RWPE1 (cell line): ENCODE measurements at regions not wholly inside any gene's neighbourhood (a gene's known extent, or its start where the extent isn't known, plus 50 kb on each side); places are given as distances from the start of the nearest gene placed in this dataset.
A peak's percentile ranks its signal among the peaks of the same experiment; 100 is the strongest.

Experiments used
- CTCF ChIA-PET: fragments of 350-600 bp; sonication (Branson Sonifier 250); formaldehyde crosslinking; extraction: SDS; loops from one replicate; lab custom pipeline; 2021; lab: Yijun Ruan, JAX
- POLR2A ChIA-PET: fragments of 400-600 bp; formaldehyde crosslinking; extraction: SDS; loops from one replicate; lab custom pipeline; 2020; ENCODE audit warnings: antibody characterized with exemption; ENCODE audit not compliant: low non-redundant PET; lab: Yijun Ruan, JAX
- DNase-seq: peaks from one replicate; pipeline ENCODE4 v3.0.0; 2012; ENCODE audit warnings: low spot score
- H3K27ac ChIP-seq: fragments of 450-650 bp; 2 replicates; pipeline ENCODE4 v1.5.1; 2017
- TF ChIP-seq, protein P1 (sequence below): fragments of 450-650 bp; conservative IDR thresholded peaks from 2 replicates; pipeline ENCODE4 v1.5.1; 2017; ENCODE audit warnings: low read depth, mild to moderate bottlenecking

DNA sequence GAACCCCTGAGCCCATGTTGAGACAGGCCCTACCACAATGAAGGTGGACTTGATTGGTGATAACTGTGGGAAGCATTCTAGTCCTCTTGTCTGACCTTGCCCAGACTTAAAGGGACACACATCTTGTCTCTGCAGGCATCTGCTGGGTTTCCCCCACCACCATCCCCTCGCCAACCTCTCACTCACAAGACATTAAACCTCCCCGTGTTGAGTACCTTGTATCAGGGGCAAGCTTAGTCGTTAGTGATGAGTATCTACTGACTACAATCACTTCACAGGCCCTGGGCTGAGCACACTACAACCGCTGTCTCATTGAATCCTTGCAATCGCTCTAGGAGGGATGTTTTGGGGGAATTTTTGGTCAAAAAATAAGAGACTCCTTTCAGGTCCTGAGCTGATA is 86.0 kb downstream of the ICOS start:
- no peak for DNase-seq
- TF ChIP-seq, protein P1, sequence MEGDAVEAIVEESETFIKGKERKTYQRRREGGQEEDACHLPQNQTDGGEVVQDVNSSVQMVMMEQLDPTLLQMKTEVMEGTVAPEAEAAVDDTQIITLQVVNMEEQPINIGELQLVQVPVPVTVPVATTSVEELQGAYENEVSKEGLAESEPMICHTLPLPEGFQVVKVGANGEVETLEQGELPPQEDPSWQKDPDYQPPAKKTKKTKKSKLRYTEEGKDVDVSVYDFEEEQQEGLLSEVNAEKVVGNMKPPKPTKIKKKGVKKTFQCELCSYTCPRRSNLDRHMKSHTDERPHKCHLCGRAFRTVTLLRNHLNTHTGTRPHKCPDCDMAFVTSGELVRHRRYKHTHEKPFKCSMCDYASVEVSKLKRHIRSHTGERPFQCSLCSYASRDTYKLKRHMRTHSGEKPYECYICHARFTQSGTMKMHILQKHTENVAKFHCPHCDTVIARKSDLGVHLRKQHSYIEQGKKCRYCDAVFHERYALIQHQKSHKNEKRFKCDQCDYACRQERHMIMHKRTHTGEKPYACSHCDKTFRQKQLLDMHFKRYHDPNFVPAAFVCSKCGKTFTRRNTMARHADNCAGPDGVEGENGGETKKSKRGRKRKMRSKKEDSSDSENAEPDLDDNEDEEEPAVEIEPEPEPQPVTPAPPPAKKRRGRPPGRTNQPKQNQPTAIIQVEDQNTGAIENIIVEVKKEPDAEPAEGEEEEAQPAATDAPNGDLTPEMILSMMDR: no peak
- ChIA-PET POLR2A (no interaction called here), CTCF (interaction anchor here (0.5 kb wide), 1 partner anchor 742 kb away, joined by 3 read pairs; no protein-coding TSS in a partner anchor)
- no peak overlapping the region for H3K27ac ChIP-seq

DNA sequence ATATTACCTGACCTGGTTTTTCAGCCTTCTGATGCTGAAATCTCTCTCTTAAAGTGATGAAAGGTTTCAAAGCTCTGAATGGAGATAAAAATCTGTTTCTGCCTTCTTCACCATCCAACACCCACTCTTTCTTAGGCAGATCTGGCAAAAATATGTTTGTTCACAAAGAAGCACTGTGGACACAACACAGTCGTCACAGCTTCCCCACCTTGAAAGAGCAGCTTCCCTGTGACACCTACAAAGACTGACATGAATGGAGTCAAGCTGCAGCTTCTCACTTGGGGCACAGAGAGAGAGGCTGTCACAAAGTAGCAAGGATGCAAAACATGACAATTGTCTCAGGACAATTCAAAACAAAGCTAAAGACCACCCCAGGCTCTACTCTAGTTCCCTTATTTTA is 86.5 kb downstream of the ICOS start:
- ChIA-PET POLR2A (no interaction called here), CTCF (no interaction called here)
- no peak for DNase-seq
- H3K27ac ChIP-seq: no peak overlapping the region
- TF ChIP-seq, protein P1: no peak

DNA sequence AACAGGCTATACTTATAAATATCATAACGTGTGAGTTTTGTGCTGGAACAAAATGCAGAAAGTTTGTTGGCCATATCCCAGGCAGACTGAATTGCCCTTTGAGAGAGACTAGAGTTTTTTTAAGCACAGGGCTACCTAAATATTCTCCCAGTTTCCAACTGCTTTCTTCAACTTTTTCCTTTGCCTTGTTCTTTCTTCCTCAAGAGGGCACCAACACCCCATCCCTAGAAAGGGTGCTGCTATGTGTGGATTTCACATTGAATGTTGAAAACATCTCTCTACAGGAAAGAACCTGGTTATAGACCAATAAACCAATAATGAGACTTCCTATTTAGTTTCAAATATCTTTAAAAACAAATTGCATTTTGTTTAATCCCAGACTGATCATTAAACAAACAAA is 87.9 kb downstream of the ICOS start:
- DNase-seq: peak; percentile 42
- ChIA-PET CTCF (interaction anchor here (0.5 to 1.3 kb wide), 3 partner anchors 315 to 1918 kb away, joined by 3 to 4 read pairs (median 3); no protein-coding TSS in a partner anchor), POLR2A (no interaction called here)
- no peak overlapping the region for H3K27ac ChIP-seq
- TF ChIP-seq, protein P1: peak; percentile 57

DNA sequence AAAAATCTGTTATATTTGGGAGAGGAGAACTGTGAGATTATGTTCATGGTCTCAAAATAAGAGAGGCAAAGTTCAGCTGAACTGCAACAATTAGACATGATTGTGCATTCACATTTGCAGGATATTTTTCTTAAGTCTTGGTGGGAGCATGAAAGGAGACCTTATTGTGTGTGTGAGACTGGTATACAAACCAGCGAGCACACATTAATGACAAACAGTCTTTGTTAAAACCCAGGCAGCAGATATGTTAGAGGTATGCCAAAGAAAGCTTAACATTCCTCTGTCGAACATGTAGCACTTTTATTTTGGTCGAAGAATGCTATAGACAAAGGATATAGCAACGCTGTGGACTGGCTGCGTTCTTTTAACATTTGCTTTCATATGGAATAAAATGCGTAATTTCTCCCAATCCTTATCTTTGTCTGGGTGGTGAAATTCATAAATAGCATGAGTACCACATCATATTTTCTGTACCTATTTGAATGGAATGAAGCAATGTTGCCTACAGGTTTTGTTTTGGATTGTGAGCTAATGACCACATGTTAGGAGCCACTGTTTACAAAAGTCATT is 88.4 kb downstream of the ICOS start:
- DNase-seq: no peak
- CTCF ChIA-PET: interaction anchor here (0.5 to 1.3 kb wide), 5 partner anchors 13 to 1656 kb away, joined by 3 to 4 read pairs (median 3); no protein-coding TSS in a partner anchor
- TF ChIP-seq, protein P1: no peak
- H3K27ac ChIP-seq: no peak overlapping the region
- POLR2A ChIA-PET: no interaction called here

DNA sequence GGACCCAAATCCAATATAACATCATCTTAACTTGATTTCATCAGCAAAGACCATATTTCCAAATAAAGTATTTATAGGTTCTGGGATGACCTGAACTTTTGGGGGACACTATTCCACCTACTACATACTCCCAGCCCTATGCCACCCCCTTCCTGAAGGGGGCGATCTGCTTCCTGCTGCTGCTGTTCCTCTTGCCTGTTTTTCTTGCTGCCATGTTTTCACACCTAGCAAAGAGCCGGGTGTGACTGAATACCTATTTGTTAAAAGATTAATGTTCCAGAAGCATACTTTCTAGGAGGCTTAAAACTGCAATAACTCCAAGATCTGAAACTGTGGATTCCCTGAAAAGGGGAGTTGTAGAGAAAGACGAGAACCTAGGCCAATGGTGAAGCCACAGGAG is 89.7 kb downstream of the ICOS start:
- ChIA-PET POLR2A (no interaction called here), CTCF (interaction anchor here (0.6 kb wide), 1 partner anchor 452 kb away, joined by 8 read pairs; no protein-coding TSS in a partner anchor)
- TF ChIP-seq, protein P1: no peak
- DNase-seq: no peak
- no peak overlapping the region for H3K27ac ChIP-seq

DNA sequence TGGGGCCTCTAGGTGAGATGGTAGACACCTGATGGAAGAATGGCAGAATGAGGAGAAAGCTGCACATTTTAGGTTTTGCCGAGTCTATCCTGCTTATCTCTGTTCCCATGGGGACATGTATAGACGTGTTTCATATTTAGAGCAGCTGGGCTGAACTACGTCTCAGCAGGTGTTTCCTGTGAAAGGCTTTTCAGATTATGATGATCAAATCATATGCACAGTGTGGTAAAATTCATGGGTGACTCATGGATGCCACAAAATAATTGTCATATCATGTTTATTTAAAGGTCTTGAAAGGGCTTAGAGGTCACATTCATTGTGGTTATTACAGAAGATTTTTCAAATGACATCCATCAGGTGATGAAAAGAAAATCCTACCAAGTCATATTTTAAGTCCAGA is 90.5 kb downstream of the ICOS start:
- POLR2A ChIA-PET: no interaction called here
- TF ChIP-seq, protein P1: no peak
- CTCF ChIA-PET: interaction anchor here (0.6 to 0.7 kb wide), 3 partner anchors 12 to 1196 kb away, joined by 3 to 4 read pairs (median 4); no protein-coding TSS in a partner anchor
- peak; percentile 36 for DNase-seq
- H3K27ac ChIP-seq: no peak overlapping the region
